22Rv1 (cell line): ENCODE measurements at regions not wholly inside any gene's neighbourhood (a gene's known extent, or its start where the extent isn't known, plus 50 kb on each side); places are given as distances from the start of the nearest gene placed in this dataset.

Experiments used
- H3K27ac ChIP-seq: fragments of 450-650 bp; 2 replicates; pipeline ENCODE4 v1.5.1; 2017
- ZFX ChIP-seq: fragments of 450-650 bp; IDR thresholded peaks from 2 replicates; pipeline ENCODE4 v1.6.1; 2017; ENCODE audit warnings: antibody characterized with exemption, borderline replicate concordance
- TF ChIP-seq, protein P1 (sequence below): fragments of 450-650 bp; IDR thresholded peaks from 2 replicates; pipeline ENCODE4 v1.5.1; 2017; ENCODE audit warnings: mild to moderate bottlenecking

DNA sequence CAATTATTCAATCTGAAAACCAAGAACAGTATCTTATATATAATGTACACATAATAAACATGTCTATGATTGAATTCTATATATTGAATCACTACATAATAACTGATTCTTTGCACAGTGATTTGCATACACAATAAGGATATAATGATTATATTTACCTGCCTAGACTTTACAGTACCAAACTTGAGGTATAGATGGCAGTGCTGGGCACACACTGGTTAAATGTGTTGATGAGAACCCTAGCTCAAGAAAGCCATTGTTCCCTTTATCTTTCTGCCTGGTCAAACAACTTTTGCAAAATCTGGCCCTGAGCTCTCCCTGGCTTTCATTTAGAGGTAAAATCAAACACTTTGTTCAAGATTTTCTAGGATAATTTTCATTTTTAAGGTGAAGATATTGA lies 697.7 kb downstream of the TUSC7 start:
- TF ChIP-seq, protein P1, sequence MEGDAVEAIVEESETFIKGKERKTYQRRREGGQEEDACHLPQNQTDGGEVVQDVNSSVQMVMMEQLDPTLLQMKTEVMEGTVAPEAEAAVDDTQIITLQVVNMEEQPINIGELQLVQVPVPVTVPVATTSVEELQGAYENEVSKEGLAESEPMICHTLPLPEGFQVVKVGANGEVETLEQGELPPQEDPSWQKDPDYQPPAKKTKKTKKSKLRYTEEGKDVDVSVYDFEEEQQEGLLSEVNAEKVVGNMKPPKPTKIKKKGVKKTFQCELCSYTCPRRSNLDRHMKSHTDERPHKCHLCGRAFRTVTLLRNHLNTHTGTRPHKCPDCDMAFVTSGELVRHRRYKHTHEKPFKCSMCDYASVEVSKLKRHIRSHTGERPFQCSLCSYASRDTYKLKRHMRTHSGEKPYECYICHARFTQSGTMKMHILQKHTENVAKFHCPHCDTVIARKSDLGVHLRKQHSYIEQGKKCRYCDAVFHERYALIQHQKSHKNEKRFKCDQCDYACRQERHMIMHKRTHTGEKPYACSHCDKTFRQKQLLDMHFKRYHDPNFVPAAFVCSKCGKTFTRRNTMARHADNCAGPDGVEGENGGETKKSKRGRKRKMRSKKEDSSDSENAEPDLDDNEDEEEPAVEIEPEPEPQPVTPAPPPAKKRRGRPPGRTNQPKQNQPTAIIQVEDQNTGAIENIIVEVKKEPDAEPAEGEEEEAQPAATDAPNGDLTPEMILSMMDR = peak; percentile 69
- no peak for TF ChIP-seq ZFX

DNA sequence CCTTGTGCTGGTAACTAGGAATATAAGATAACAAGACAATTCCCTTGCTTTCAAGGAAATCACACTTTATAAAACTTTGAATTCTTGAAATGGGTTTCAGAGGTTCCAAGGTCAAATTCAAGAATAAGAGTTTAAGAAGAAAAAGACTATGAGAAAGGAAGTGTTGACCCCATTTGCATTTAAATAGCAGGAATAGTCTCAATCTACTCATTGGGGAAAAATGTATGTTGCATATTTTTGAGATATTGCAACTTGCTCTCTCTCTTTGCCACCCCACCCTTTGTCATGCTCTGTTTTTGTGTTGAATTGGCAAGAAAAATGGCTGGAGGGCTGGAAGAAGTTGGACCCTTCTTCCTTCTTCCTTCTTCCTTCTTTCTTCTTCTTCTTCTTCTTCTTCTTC lies 699.2 kb downstream of the TUSC7 start:
- no peak for TF ChIP-seq ZFX
- TF ChIP-seq, protein P1 = no peak

More for the DNA sequence above, 697.7 kb downstream of the TUSC7 start:
- no peak overlapping the region for H3K27ac ChIP-seq

DNA sequence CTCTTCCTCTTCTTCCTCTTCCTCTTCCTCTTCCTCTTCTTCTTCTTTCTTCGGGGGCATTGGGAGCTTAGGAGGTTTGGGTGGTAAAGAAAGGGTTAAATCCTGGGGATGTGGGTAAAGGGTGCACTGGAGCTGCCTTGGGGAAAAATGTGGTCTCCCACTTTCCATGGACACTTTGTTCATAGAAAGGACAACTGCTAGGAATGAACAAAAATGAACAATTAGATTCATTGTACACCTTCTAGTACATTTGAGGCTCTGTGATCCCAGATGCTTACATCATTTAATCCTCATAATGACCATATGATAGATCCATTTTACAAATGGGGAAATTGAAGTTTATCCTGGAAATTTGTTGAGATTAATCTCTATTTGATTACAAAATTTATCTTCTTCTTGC lies 699.7 kb downstream of the TUSC7 start:
- H3K27ac ChIP-seq = no peak overlapping the region
- TF ChIP-seq ZFX = no peak
- TF ChIP-seq, protein P1 = no peak

More for the DNA sequence above, 699.2 kb downstream of the TUSC7 start:
- no peak overlapping the region for H3K27ac ChIP-seq

DNA sequence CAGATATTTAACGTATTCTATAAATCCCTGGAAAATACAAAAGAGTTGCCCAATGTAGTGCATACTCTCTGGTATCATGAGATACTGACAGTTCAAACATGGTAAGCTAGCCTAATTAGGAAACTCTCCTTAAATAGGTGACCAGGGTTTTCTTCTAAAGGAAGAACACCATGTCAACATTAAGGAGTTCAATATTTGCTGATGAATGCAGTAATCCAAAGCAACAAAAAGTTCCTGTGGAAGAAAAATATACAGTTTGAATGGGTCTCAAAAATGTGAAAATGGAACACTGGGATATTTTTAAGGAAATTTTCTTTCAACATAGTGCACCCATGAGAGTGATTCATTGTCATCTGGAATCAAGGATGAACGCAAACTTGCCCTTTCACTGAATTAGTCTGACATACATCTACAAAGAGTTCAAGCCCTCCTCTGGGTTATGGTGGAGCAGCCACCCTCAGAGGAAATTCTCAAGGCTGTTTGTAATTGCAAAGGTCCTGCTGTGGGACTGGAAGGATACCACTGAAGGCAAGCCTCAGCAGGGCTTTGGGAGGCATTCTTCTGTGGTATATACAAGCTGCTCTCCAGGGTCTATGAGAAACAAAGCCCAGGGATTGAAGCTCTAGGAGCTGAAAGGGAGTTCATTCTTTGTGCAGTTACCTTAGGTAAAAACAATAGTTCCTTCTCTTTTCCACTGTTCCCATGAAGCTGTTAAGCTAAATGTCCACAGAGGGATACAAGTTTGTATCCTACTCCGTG lies 700.3 kb downstream of the TUSC7 start:
- TF ChIP-seq, protein P1 = no peak
- TF ChIP-seq ZFX = no peak
- H3K27ac ChIP-seq = no peak overlapping the region

DNA sequence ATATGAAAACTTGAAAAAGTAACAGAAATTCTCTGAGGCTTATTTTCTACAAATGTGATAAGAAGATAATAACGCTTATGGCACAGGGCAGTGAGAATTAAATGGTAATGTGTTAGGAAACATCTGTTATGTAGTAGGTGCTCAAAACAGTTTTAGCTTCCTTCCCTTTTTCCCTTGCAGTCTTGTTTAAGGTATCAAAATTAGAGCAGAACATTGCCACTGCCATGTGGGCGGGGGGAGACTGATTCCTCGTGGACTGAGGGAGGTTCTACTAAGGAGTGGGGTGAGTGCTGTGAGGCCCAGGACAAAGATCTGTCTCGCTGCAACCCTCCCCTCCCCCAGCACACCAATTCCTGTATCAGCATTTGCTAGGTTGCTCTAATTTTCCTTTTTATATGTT lies 702.4 kb downstream of the TUSC7 start:
- TF ChIP-seq, protein P1 = no peak
- no peak for TF ChIP-seq ZFX
- H3K27ac ChIP-seq = no peak overlapping the region

DNA sequence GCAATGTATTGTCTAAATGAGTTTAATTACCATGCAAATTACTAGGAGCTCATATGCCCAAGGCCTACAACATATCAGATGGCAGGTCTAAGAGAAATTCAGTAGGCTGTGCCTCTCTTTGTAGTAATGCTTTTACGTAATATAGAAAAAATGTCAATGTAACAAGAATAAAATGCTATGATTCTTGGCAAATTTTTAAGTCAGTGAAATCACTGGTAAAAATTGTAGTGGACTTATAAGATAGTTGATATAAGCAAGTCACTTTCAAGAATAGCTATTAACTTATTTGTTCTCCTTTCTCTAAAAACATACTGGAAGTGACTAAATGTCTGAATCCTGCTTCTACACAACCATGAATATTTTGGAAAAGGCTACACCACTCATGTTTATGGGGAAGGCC lies 707.8 kb downstream of the TUSC7 start:
- H3K27ac ChIP-seq = no peak overlapping the region
- TF ChIP-seq, protein P1 = no peak
- TF ChIP-seq ZFX = no peak

DNA sequence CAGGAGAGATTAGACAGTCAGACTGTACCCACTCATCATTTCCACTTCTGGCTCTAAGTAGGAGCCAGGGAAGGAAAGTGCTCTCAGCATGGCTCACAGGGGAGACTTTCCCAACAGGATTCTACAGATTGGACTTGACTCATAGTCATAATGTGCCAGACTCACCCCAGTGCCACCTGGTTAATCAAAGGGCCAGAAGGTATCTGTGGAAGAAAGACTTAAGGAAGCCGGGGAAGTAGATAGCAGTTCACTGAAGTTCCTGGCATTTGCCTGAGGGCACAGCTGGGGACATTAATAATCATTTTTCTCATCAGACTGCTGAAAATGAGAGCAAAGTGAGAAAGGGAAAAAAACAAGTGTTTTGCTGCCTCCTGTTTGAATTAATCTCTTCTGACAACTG lies 717.5 kb downstream of the TUSC7 start:
- TF ChIP-seq, protein P1 = no peak
- TF ChIP-seq ZFX = no peak
- no peak overlapping the region for H3K27ac ChIP-seq
